Upper lobe of left lung (tissue), 4 donors: ENCODE measurements at regions not wholly inside any gene's neighbourhood (a gene's known extent, or its start where the extent isn't known, plus 50 kb on each side); places are given as distances from the start of the nearest gene placed in this dataset.

Experiments used
- CTCF ChIP-seq, 6 experiments: fragments of 450-650 bp in 4 of 6; fragments of 200-600 bp in 2 of 6; sonication (generic) in 2 of 6; IDR thresholded peaks; one replicate each; pipeline ENCODE4 v1.5.1; 2016 to 2019; ENCODE audit warnings: antibody characterized with exemption in 6 of 6
- POLR2A ChIP-seq, 4 donors: fragments of 450-650 bp; IDR thresholded peaks; one replicate each; pipeline ENCODE4 v1.5.1; 2016 to 2017; ENCODE audit warnings: antibody characterized with exemption in 4 of 4, mild to moderate bottlenecking in 2 of 4

GRCh38 chr22:49393526-49393925 lies 434.1 kb downstream of the BRD1 start:
- TF ChIP-seq CTCF (IDR thresholded peaks at IDR 0.05) = no peak
- TF ChIP-seq POLR2A (IDR thresholded peaks at IDR 0.05) = no peak
